Vagina (tissue), 2 donors: ENCODE measurements at regions not wholly inside any gene's neighbourhood (a gene's known extent, or its start where the extent isn't known, plus 50 kb on each side); places are given as distances from the start of the nearest gene placed in this dataset.

Experiments used
- DNase-seq, 2 donors: peaks; one replicate each; pipeline ENCODE4 v3.0.0-alpha.2; 2017; ENCODE audit errors: extremely low spot score in 2 of 2
- H3K27ac ChIP-seq: fragments of 200-600 bp; sonication (generic); one replicate; pipeline ENCODE4 v1.5.1; 2019
- H3K27me3 ChIP-seq: fragments of 200-600 bp; sonication (generic); one replicate; pipeline ENCODE4 v1.5.1; 2019
- H3K36me3 ChIP-seq, 2 donors: fragments of 200-600 bp; sonication (generic); one replicate each; pipeline ENCODE4 v1.5.1; 2017 to 2019
- H3K4me1 ChIP-seq: fragments of 200-600 bp; sonication (generic); one replicate; pipeline ENCODE4 v1.5.1; 2019
- H3K4me3 ChIP-seq, 2 donors: fragments of 200-600 bp; sonication (generic); 1 replicate in 1 of 2; 2 replicates in 1 of 2; pipeline ENCODE4 v1.5.1; 2016 to 2019
- H3K9me3 ChIP-seq: fragments of 200-600 bp; sonication (generic); one replicate; pipeline ENCODE4 v1.5.1; 2019
- POLR2A ChIP-seq, 2 donors: fragments of 450-650 bp; IDR thresholded peaks; one replicate each; pipeline ENCODE4 v1.6.1; 2017; ENCODE audit warnings: antibody characterized with exemption in 2 of 2, mild to moderate bottlenecking in 2 of 2, moderate library complexity in 2 of 2
- POLR2AphosphoS5 ChIP-seq, 2 donors: sonication (generic); formaldehyde crosslinking; IDR thresholded peaks; one replicate each; pipeline ENCODE4 v1.9.0; 2017; ENCODE audit warnings: antibody characterized with exemption in 2 of 2, mild to moderate bottlenecking in 2 of 2, low read depth in 1 of 2; ENCODE audit not compliant: insufficient read depth in 1 of 2
- intact Hi-C: fragments of 100-400 bp; cut with DNase I; formaldehyde crosslinking; loops from one replicate; pipeline ENCODE4 v1.15.1; 2023
- TF ChIP-seq, protein P1 (sequence below), 3 experiments: fragments of 450-650 bp in 2 of 3; fragments of 200-600 bp in 1 of 3; sonication (generic) in 1 of 3; IDR thresholded peaks; one replicate each; pipeline ENCODE4 v1.5.1; 2017 to 2019; ENCODE audit warnings: antibody characterized with exemption in 3 of 3, mild to moderate bottlenecking in 2 of 3, moderate library complexity in 2 of 3

- no peak for DNase-seq
- TF ChIP-seq POLR2AphosphoS5 (IDR thresholded peaks at IDR 0.05; ENCODE audit: insufficient read depth in 1 of 2, low read depth in 1 of 2) = no peak
- TF ChIP-seq, protein P1, sequence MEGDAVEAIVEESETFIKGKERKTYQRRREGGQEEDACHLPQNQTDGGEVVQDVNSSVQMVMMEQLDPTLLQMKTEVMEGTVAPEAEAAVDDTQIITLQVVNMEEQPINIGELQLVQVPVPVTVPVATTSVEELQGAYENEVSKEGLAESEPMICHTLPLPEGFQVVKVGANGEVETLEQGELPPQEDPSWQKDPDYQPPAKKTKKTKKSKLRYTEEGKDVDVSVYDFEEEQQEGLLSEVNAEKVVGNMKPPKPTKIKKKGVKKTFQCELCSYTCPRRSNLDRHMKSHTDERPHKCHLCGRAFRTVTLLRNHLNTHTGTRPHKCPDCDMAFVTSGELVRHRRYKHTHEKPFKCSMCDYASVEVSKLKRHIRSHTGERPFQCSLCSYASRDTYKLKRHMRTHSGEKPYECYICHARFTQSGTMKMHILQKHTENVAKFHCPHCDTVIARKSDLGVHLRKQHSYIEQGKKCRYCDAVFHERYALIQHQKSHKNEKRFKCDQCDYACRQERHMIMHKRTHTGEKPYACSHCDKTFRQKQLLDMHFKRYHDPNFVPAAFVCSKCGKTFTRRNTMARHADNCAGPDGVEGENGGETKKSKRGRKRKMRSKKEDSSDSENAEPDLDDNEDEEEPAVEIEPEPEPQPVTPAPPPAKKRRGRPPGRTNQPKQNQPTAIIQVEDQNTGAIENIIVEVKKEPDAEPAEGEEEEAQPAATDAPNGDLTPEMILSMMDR (IDR thresholded peaks at IDR 0.05) = no peak
- no peak for TF ChIP-seq POLR2A (IDR thresholded peaks at IDR 0.05)
- H3K9me3 ChIP-seq = no peaks in the 10 kb centered on the region
- no peaks in the 10 kb centered on the region for H3K36me3 ChIP-seq
- intact Hi-C loops = no loop called here
- H3K4me1 ChIP-seq = no peaks in the 10 kb centered on the region
- H3K4me3 ChIP-seq = no peak overlapping the region
- no peak overlapping the region for H3K27ac ChIP-seq
- no peaks in the 10 kb centered on the region for H3K27me3 ChIP-seq
Observed at GRCh38 chr12:84641940-84642545, 270.6 kb downstream of the SLC6A15 start.

- DNase-seq = no peak
- Histone ChIP-seq H3K9me3 (no peaks in the 10 kb centered on the region), H3K4me3 (no peak overlapping the region), H3K36me3 (no peaks in the 10 kb centered on the region), H3K27me3 (no peaks in the 10 kb centered on the region), H3K4me1 (no peaks in the 10 kb centered on the region), H3K27ac (no peak overlapping the region)
- TF ChIP-seq POLR2AphosphoS5 (IDR thresholded peaks at IDR 0.05; ENCODE audit: insufficient read depth in 1 of 2, low read depth in 1 of 2) (no peak), POLR2A (IDR thresholded peaks at IDR 0.05) (no peak)
- TF ChIP-seq, protein P1 (IDR thresholded peaks at IDR 0.05) = no peak
- intact Hi-C loops = no loop called here
Observed at GRCh38 chr12:84638811-84639368, 273.7 kb downstream of the SLC6A15 start.

GRCh38 chr12:84637926-84638325 lies 274.7 kb downstream of the SLC6A15 start:
- TF ChIP-seq POLR2A (IDR thresholded peaks at IDR 0.05) = no peak
- TF ChIP-seq POLR2AphosphoS5 (IDR thresholded peaks at IDR 0.05; ENCODE audit: insufficient read depth in 1 of 2, low read depth in 1 of 2) = no peak
- TF ChIP-seq, protein P1 (IDR thresholded peaks at IDR 0.05) = no peak
- Histone ChIP-seq H3K27ac (no peak overlapping the region), H3K4me3 (no peak overlapping the region), H3K9me3 (no peaks in the 10 kb centered on the region), H3K27me3 (no peaks in the 10 kb centered on the region), H3K36me3 (no peaks in the 10 kb centered on the region), H3K4me1 (no peaks in the 10 kb centered on the region)
- no peak for DNase-seq
- intact Hi-C loops = no loop called here

- Histone ChIP-seq H3K27me3 (no peaks in the 10 kb centered on the region), H3K9me3 (no peaks in the 10 kb centered on the region), H3K27ac (no peak overlapping the region), H3K4me1 (no peaks in the 10 kb centered on the region), H3K36me3 (no peaks in the 10 kb centered on the region), H3K4me3 (no peak overlapping the region)
- no peak for DNase-seq
- TF ChIP-seq POLR2A (IDR thresholded peaks at IDR 0.05) (no peak), POLR2AphosphoS5 (IDR thresholded peaks at IDR 0.05; ENCODE audit: insufficient read depth in 1 of 2, low read depth in 1 of 2) (no peak)
- TF ChIP-seq, protein P1 (IDR thresholded peaks at IDR 0.05) = no peak
- intact Hi-C loops = no loop called here
Observed at GRCh38 chr12:84636801-84637290, 275.8 kb downstream of the SLC6A15 start.

- intact Hi-C loops = no loop called here
Observed at GRCh38 chr12:84634526-84634925, 278.1 kb downstream of the SLC6A15 start.

More at GRCh38 chr12:84634526-84634925, 278.1 kb downstream of the SLC6A15 start:
- no peaks in the 10 kb centered on the region for H3K36me3 ChIP-seq
- no peaks in the 10 kb centered on the region for H3K27me3 ChIP-seq
- no peaks in the 10 kb centered on the region for H3K4me1 ChIP-seq
- TF ChIP-seq, protein P1 (IDR thresholded peaks at IDR 0.05) = no peak
- TF ChIP-seq POLR2A (IDR thresholded peaks at IDR 0.05) = no peak
- TF ChIP-seq POLR2AphosphoS5 (IDR thresholded peaks at IDR 0.05; ENCODE audit: insufficient read depth in 1 of 2, low read depth in 1 of 2) = no peak
- no peaks in the 10 kb centered on the region for H3K9me3 ChIP-seq
- no peak overlapping the region for H3K4me3 ChIP-seq
- no peak overlapping the region for H3K27ac ChIP-seq
- no peak for DNase-seq
